IMR-90 (cell line): ENCODE measurements at regions not wholly inside any gene's neighbourhood (a gene's known extent, or its start where the extent isn't known, plus 50 kb on each side); places are given as distances from the start of the nearest gene placed in this dataset.

Experiments
- ATAC-seq: fragments of 200-7000 bp; cut with Tn5 transposase; 2 replicates; pipeline ENCODE4 v1.9.1; 2020; ENCODE audit warnings: low read depth, mild to moderate bottlenecking, moderate library complexity
- BruUV-seq: library from RNA; stranded (reverse); fragments of 400-500 nt; replicated peaks from 2 replicates; lab custom pipeline; 2021; lab: Mats Ljungman, UMichigan
- CTCF ChIA-PET: fragments of 300-600 bp; formaldehyde crosslinking; extraction: SDS; loops from one replicate; lab custom pipeline; 2021; ENCODE audit warnings: antibody characterized with exemption; lab: Yijun Ruan, JAX
- POLR2A ChIA-PET: fragments of 300-600 bp; sonication (Branson Sonifier 250); formaldehyde crosslinking; loops from one replicate; lab custom pipeline; 2022; ENCODE audit warnings: antibody characterized with exemption; ENCODE audit not compliant: unreplicated experiment; lab: Charles Lee
- DNase-seq: peaks from one replicate; pipeline ENCODE4 v3.0.0; 2013
- H2AFZ ChIP-seq: replicated peaks from 2 replicates; pipeline ENCODE3; 2013; ENCODE audit warnings: low read length, mild to moderate bottlenecking; ENCODE audit not compliant: poor library complexity
- H2AK5ac ChIP-seq: 2 replicates; pipeline ENCODE4 v1.6.1; 2013; ENCODE audit warnings: low read depth, low read length, inconsistent platforms
- H2AK9ac ChIP-seq: replicated peaks from 2 replicates; pipeline ENCODE3; 2013; ENCODE audit warnings: mild to moderate bottlenecking, low read depth, low read length, moderate library complexity; ENCODE audit not compliant: poor library complexity
- H2BK120ac ChIP-seq: 2 replicates; pipeline ENCODE4 v1.6.1; 2013; ENCODE audit warnings: low read depth, low read length, inconsistent platforms
- H2BK15ac ChIP-seq: 3 replicates; pipeline ENCODE4 v1.6.1; 2013; ENCODE audit warnings: low read depth, low read length, inconsistent platforms
- H2BK20ac ChIP-seq: 2 replicates; pipeline ENCODE4 v1.6.1; 2013; ENCODE audit warnings: low read depth, mild to moderate bottlenecking, inconsistent platforms, low read length, moderate library complexity
- H2BK5ac ChIP-seq: 2 replicates; pipeline ENCODE4 v1.6.1; 2013; ENCODE audit warnings: mild to moderate bottlenecking, low read depth, low read length, inconsistent platforms; ENCODE audit not compliant: poor library complexity, severe bottlenecking
- H3K14ac ChIP-seq: replicated peaks from 2 replicates; pipeline ENCODE4 v1.6.1; 2013; ENCODE audit warnings: low read depth, low read length, inconsistent platforms
- H3K18ac ChIP-seq: 2 replicates; pipeline ENCODE4 v1.6.1; 2013; ENCODE audit warnings: low read depth, low read length, control low read depth
- H3K23ac ChIP-seq: 2 replicates; pipeline ENCODE4 v1.6.1; 2013; ENCODE audit warnings: low read depth, low read length, inconsistent platforms
- H3K27ac ChIP-seq: 2 replicates; pipeline ENCODE4 v1.5.1; 2013; ENCODE audit warnings: mild to moderate bottlenecking, control low read depth, low read length; ENCODE audit not compliant: insufficient read depth
- H3K27me3 ChIP-seq: 2 replicates; pipeline ENCODE4 v1.6.1; 2013; ENCODE audit warnings: low read length; ENCODE audit not compliant: control insufficient read depth, insufficient read depth
- H3K36me3 ChIP-seq: 2 replicates; pipeline ENCODE4 v1.6.1; 2013; ENCODE audit warnings: low read length, mixed read lengths; ENCODE audit not compliant: control insufficient read depth, insufficient read depth
- H3K4ac ChIP-seq: 2 replicates; pipeline ENCODE4 v1.6.1; 2013; ENCODE audit warnings: low read depth, low read length, inconsistent platforms
- H3K4me1 ChIP-seq: 2 replicates; pipeline ENCODE4 v1.6.1; 2013; ENCODE audit warnings: low read length, mixed read lengths; ENCODE audit not compliant: control insufficient read depth, insufficient read depth
- H3K4me2 ChIP-seq: 2 replicates; pipeline ENCODE4 v1.6.1; 2013; ENCODE audit warnings: low read depth, mild to moderate bottlenecking, control low read depth, low read length, moderate library complexity
- H3K4me3 ChIP-seq: 2 replicates; pipeline ENCODE4 v1.5.1; 2013; ENCODE audit warnings: low read depth, mild to moderate bottlenecking, control low read depth, low read length, moderate library complexity; ENCODE audit not compliant: insufficient read depth
- H3K56ac ChIP-seq: 2 replicates; pipeline ENCODE4 v1.6.1; 2013; ENCODE audit warnings: low read length, inconsistent platforms; ENCODE audit not compliant: insufficient read depth; ENCODE audit errors: extremely low read depth
- H3K79me1 ChIP-seq, 2 experiments: 2 replicates each; pipeline ENCODE4 v1.6.1; 2013; ENCODE audit warnings: low read length in 2 of 2, inconsistent platforms in 1 of 2, low read depth in 1 of 2
- H3K9ac ChIP-seq: 2 replicates; pipeline ENCODE4 v1.6.1; 2013; ENCODE audit warnings: low read depth, low read length, control low read depth
- H3K9me1 ChIP-seq: 2 replicates; pipeline ENCODE4 v1.6.1; 2013; ENCODE audit warnings: low read length, inconsistent platforms; ENCODE audit not compliant: insufficient read depth
- H3K9me3 ChIP-seq: 2 replicates; pipeline ENCODE4 v1.6.1; 2013; ENCODE audit warnings: low read length; ENCODE audit not compliant: control insufficient read depth, insufficient read depth
- H4K20me1 ChIP-seq: 2 replicates; pipeline ENCODE4 v1.6.1; 2013; ENCODE audit warnings: low read length, inconsistent platforms; ENCODE audit not compliant: insufficient read depth
- H4K5ac ChIP-seq: 2 replicates; pipeline ENCODE4 v1.6.1; 2013; ENCODE audit warnings: mild to moderate bottlenecking, low read depth, low read length, control low read depth
- H4K8ac ChIP-seq, 2 experiments: 2 replicates each; pipeline ENCODE4 v1.6.1; 2013; ENCODE audit warnings: low read depth in 2 of 2, low read length in 2 of 2, control low read depth in 1 of 2, inconsistent platforms in 1 of 2
- H4K91ac ChIP-seq: 2 replicates; pipeline ENCODE4 v1.6.1; 2013; ENCODE audit warnings: low read depth, low read length, inconsistent platforms; ENCODE audit not compliant: insufficient read depth
- CEBPB ChIP-seq: IDR thresholded peaks from 2 replicates; pipeline ENCODE4 v1.6.1; 2012; ENCODE audit warnings: low read depth, low read length, improper control_type of control experiment
- CHD1 ChIP-seq: IDR thresholded peaks from 2 replicates; pipeline ENCODE4 v1.6.1; 2012; ENCODE audit warnings: low read depth, low read length, improper control_type of control experiment
- FOS ChIP-seq: fragments of 150-350 bp; IDR thresholded peaks from 2 replicates; pipeline ENCODE4 v1.6.1; 2016; ENCODE audit warnings: low read depth, low read length
- MAFK ChIP-seq: IDR thresholded peaks from 2 replicates; pipeline ENCODE4 v1.6.1; 2012; ENCODE audit warnings: low read depth, low read length, improper control_type of control experiment
- MAZ ChIP-seq: IDR thresholded peaks from 2 replicates; pipeline ENCODE4 v1.6.1; 2012; ENCODE audit warnings: low read depth, mild to moderate bottlenecking, low read length, improper control_type of control experiment, moderate library complexity, borderline replicate concordance
- POLR2A ChIP-seq: IDR thresholded peaks from 2 replicates; pipeline ENCODE4 v1.6.1; 2012; ENCODE audit warnings: mild to moderate bottlenecking, low read depth, low read length
- SMC3 ChIP-seq: fragments of 150-350 bp; IDR thresholded peaks from 2 replicates; pipeline ENCODE4 v1.6.1; 2016; ENCODE audit warnings: low read depth, mild to moderate bottlenecking, antibody characterized with exemption, low read length, moderate library complexity
- WGBS, 2 experiments: methylation state at CpG; one replicate each; pipeline versions ENCODE4 v1.1.5 to v1.1.7; 2013; ENCODE audit warnings: missing lambda C conversion rate in 2 of 2; ENCODE audit not compliant: insufficient read length in 1 of 2; ENCODE audit errors: extremely low coverage in 2 of 2; 5-methylcytosine and 5-hydroxymethylcytosine counted together
- dilution Hi-C: fragments of 300-500 bp; cut with HindIII; formaldehyde crosslinking; loops from one replicate; pipeline ENCODE4 v1.14.3; 2018; ENCODE audit warnings: low sequenced_read_pairs; ENCODE audit not compliant: unreplicated experiment
- in situ Hi-C: fragments of 300-500 bp; cut with MboI; formaldehyde crosslinking; loops from 3 replicates; pipeline ENCODE4 v1.14.3; 2019; ENCODE audit warnings: low sequenced_read_pairs, inconsistent platforms, mixed read lengths
- intact Hi-C: fragments of 100-400 bp; cut with micrococcal nuclease; formaldehyde crosslinking; loops from 2 replicates; pipeline ENCODE4 v1.10.0; 2022
- TF ChIP-seq, protein P1 (sequence below): conservative IDR thresholded peaks from 2 replicates; pipeline ENCODE4 v1.5.1; 2012; ENCODE audit warnings: mild to moderate bottlenecking, low read depth, low read length, improper control_type of control experiment

DNA sequence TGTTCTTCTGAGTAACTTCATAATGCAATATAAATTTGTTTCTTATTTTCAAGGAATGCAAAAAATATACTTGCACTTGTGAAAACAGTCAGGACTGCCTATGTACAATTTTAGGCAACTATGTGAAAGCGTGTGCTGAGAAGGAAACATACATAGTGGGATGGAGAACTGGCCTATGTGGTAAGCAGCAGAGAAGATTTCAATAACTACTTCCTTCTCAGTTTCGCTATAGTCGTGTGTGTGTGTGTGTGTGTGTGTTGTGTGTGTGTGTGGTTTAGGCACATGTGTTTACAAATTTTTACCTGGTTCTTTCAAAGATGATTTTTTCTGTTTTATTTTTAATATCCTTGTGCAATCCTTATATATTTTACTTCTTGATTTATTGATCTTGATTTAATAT lies 211.8 kb downstream of the LRRK2 start:
- no peak for DNase-seq
- Histone ChIP-seq H2BK15ac (no peak overlapping the region), H3K9ac (no peak overlapping the region), H3K79me1 (no peaks in the 10 kb centered on the region), H2AFZ (no peak overlapping the region), H3K56ac (no peak overlapping the region), H3K9me1 (no peaks in the 10 kb centered on the region), H3K23ac (no peak overlapping the region), H3K18ac (no peak overlapping the region), H3K4me2 (no peak overlapping the region), H3K4ac (no peak overlapping the region), H3K27ac (no peak overlapping the region), H2BK5ac (no peak overlapping the region), H2AK9ac (no peak overlapping the region), H4K20me1 (no peaks in the 10 kb centered on the region), H4K5ac (no peak overlapping the region), H3K36me3 (no peaks in the 10 kb centered on the region), H4K91ac (no peak overlapping the region), H3K4me1 (no peaks in the 10 kb centered on the region), H2AK5ac (no peak overlapping the region), H2BK120ac (no peak overlapping the region), H3K27me3 (no peaks in the 10 kb centered on the region), H2BK20ac (no peak overlapping the region), H3K14ac (no peak overlapping the region), H3K4me3 (no peak overlapping the region), H3K9me3 (no peaks in the 10 kb centered on the region), H4K8ac (no peak overlapping the region)
- in situ Hi-C loops = no loop called here
- ATAC-seq = no peak
- BruUV-seq = no TSS peak
- dilution Hi-C loops = no loop called here
- WGBS, 2 experiments = no CpG with 5 or more reads among the region's 3 CpGs
- intact Hi-C loops = no loop called here
- ChIA-PET CTCF (no interaction called here), POLR2A (no interaction called here)
- TF ChIP-seq CEBPB (no peak), SMC3 (no peak), MAZ (no peak), POLR2A (no peak), MAFK (no peak), FOS (no peak), CHD1 (no peak)
- TF ChIP-seq, protein P1, sequence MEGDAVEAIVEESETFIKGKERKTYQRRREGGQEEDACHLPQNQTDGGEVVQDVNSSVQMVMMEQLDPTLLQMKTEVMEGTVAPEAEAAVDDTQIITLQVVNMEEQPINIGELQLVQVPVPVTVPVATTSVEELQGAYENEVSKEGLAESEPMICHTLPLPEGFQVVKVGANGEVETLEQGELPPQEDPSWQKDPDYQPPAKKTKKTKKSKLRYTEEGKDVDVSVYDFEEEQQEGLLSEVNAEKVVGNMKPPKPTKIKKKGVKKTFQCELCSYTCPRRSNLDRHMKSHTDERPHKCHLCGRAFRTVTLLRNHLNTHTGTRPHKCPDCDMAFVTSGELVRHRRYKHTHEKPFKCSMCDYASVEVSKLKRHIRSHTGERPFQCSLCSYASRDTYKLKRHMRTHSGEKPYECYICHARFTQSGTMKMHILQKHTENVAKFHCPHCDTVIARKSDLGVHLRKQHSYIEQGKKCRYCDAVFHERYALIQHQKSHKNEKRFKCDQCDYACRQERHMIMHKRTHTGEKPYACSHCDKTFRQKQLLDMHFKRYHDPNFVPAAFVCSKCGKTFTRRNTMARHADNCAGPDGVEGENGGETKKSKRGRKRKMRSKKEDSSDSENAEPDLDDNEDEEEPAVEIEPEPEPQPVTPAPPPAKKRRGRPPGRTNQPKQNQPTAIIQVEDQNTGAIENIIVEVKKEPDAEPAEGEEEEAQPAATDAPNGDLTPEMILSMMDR = no peak
